Activated CD8-positive, alpha-beta T cell treated with anti-CD3 and anti-CD28 coated beads for 36 hours (primary cell): ENCODE measurements at regions not wholly inside any gene's neighbourhood (a gene's known extent, or its start where the extent isn't known, plus 50 kb on each side); places are given as distances from the start of the nearest gene placed in this dataset.
"Not testable (repeated sequence)": the region's sequence is repeated elsewhere in the genome, so short reads cannot be mapped to it uniquely, and the experiment has no call there.

Source experiments
- ATAC-seq: fragments of 200-7000 bp; cut with Tn5 transposase; one replicate; pipeline ENCODE4 v1.10.0; 2021; ENCODE audit warnings: mild to moderate bottlenecking, moderate library complexity
- CTCF ChIA-PET: fragments of 350-600 bp; sonication (Branson Sonifier 250); formaldehyde crosslinking; loops from one replicate; lab custom pipeline; 2021; ENCODE audit warnings: antibody characterized with exemption; lab: Charles Lee
- POLR2A ChIA-PET: fragments of 350-600 bp; sonication (Branson Sonifier 250); formaldehyde crosslinking; loops from one replicate; lab custom pipeline; 2021; ENCODE audit warnings: antibody characterized with exemption; lab: Charles Lee
- DNase-seq: peaks from one replicate; pipeline ENCODE4 v3.0.0-alpha.2; 2020
- H3K27ac Mint-ChIP-seq: one replicate; pipeline ENCODE4 v1.8.0; 2021; ENCODE audit warnings: mild to moderate bottlenecking, mixed read lengths
- H3K27me3 Mint-ChIP-seq: one replicate; pipeline ENCODE4 v1.8.0; 2021; ENCODE audit warnings: mixed read lengths
- H3K36me3 Mint-ChIP-seq: one replicate; pipeline ENCODE4 v1.8.0; 2021; ENCODE audit warnings: low read depth, mixed read lengths
- H3K4me1 Mint-ChIP-seq: one replicate; pipeline ENCODE4 v1.8.0; 2021; ENCODE audit warnings: low read depth, mixed read lengths
- H3K4me3 Mint-ChIP-seq: one replicate; pipeline ENCODE4 v1.8.0; 2021; ENCODE audit warnings: mild to moderate bottlenecking, moderate library complexity, mixed read lengths
- H3K9me3 Mint-ChIP-seq: one replicate; pipeline ENCODE4 v1.8.0; 2021; ENCODE audit warnings: mixed read lengths
- intact Hi-C: fragments of 100-400 bp; cut with micrococcal nuclease; formaldehyde crosslinking; loops from one replicate; pipeline ENCODE4 v1.10.0; 2022
- TF ChIP-seq, protein P1 (sequence below): fragments of 200-600 bp; IDR thresholded peaks from one replicate; pipeline ENCODE4 v1.8.0; 2022; ENCODE audit warnings: antibody characterized with exemption, mild to moderate bottlenecking

DNA sequence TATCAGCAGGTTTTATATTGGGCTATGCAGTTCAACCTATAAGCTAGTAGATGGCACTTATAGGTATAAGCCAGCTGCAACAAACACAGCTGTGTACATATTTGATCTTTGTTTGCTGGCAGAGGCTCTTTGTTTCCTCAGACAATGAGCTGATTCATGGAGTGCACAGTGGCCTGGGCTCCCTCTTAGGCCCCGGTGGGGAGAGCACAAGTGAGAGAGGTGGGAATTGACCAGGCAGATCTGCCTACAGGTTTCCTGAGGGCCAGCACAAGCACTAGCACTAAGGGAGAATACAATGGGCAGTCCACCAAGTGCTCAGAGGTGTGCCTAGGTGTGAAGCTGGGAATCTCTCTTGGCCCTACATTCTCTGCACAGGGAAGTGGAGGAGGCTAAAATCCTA lies 1390.7 kb downstream of the SLITRK5 start:
- no peak for ATAC-seq

GRCh38 chr13:89066868-89067466 lies 1395.8 kb downstream of the SLITRK5 start:
- H3K4me1 Mint-ChIP-seq: no peaks in the 10 kb centered on the region
- H3K9me3 Mint-ChIP-seq: peaks cover 1% of the 10 kb centered on the region
- H3K27me3 Mint-ChIP-seq: no peaks in the 10 kb centered on the region
- H3K27ac Mint-ChIP-seq: no peak overlapping the region
- intact Hi-C loops: no loop called here
- TF ChIP-seq, protein P1, sequence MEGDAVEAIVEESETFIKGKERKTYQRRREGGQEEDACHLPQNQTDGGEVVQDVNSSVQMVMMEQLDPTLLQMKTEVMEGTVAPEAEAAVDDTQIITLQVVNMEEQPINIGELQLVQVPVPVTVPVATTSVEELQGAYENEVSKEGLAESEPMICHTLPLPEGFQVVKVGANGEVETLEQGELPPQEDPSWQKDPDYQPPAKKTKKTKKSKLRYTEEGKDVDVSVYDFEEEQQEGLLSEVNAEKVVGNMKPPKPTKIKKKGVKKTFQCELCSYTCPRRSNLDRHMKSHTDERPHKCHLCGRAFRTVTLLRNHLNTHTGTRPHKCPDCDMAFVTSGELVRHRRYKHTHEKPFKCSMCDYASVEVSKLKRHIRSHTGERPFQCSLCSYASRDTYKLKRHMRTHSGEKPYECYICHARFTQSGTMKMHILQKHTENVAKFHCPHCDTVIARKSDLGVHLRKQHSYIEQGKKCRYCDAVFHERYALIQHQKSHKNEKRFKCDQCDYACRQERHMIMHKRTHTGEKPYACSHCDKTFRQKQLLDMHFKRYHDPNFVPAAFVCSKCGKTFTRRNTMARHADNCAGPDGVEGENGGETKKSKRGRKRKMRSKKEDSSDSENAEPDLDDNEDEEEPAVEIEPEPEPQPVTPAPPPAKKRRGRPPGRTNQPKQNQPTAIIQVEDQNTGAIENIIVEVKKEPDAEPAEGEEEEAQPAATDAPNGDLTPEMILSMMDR: peak; percentile 64
- CTCF ChIA-PET: interaction anchor here (0.6 to 1.6 kb wide), 2 partner anchors 9 to 1178 kb away, joined by 3 to 6 read pairs; no protein-coding TSS in a partner anchor
- DNase-seq (peak; percentile 24), ATAC-seq (no peak)
- no peaks in the 10 kb centered on the region for H3K36me3 Mint-ChIP-seq
- no peak overlapping the region for H3K4me3 Mint-ChIP-seq
- POLR2A ChIA-PET: no interaction called here

More for the DNA sequence above, 1390.7 kb downstream of the SLITRK5 start:
- intact Hi-C loops: no loop called here
- H3K4me3 Mint-ChIP-seq: no peak overlapping the region
- no peaks in the 10 kb centered on the region for H3K27me3 Mint-ChIP-seq
- H3K9me3 Mint-ChIP-seq: no peaks in the 10 kb centered on the region
- TF ChIP-seq, protein P1: no peak
- POLR2A ChIA-PET: no interaction called here
- H3K27ac Mint-ChIP-seq: no peak overlapping the region
- no peaks in the 10 kb centered on the region for H3K36me3 Mint-ChIP-seq
- CTCF ChIA-PET: no interaction called here
- no peaks in the 10 kb centered on the region for H3K4me1 Mint-ChIP-seq
- DNase-seq: no peak

- intact Hi-C loops: no loop called here
- TF ChIP-seq, protein P1: no peak
- H3K27me3 Mint-ChIP-seq: no peaks in the 10 kb centered on the region
- no peak for DNase-seq
- CTCF ChIA-PET: no interaction called here
- POLR2A ChIA-PET: no interaction called here
- peaks cover 3% of the 10 kb centered on the region for H3K9me3 Mint-ChIP-seq
- no peak overlapping the region for H3K27ac Mint-ChIP-seq
- H3K4me3 Mint-ChIP-seq: no peak overlapping the region
- no peak for ATAC-seq
- no peaks in the 10 kb centered on the region for H3K36me3 Mint-ChIP-seq
- no peaks in the 10 kb centered on the region for H3K4me1 Mint-ChIP-seq
Observed at GRCh38 chr13:89072979-89073378, 1401.8 kb downstream of the SLITRK5 start.

DNA sequence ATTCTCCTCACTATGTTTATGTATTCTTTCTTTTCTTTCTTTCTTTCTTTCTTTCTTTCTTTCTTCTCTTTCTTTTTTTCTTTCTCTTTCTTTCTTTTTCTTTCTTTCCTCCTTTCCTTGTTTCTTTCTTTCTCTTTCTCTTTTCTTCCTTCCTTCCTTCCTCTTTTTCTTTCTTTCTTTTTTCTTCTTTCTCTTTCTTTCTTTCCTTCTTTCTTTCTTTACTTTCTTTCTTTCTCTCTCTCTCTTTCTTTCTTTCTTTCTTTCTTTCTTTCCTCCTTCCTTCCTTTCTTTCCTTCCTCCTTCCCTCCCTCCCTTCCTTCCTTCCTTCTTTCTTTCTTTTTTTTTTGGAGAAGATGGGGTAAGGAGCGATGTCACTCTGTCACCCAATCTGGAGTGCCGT lies 1405.5 kb downstream of the SLITRK5 start:
- CTCF ChIA-PET: no interaction called here
- Mint-ChIP-seq H3K36me3 (no peaks in the 10 kb centered on the region), H3K27me3 (no peaks in the 10 kb centered on the region), H3K9me3 (peaks cover 4% of the 10 kb centered on the region), H3K27ac (no peak overlapping the region), H3K4me3 (no peak overlapping the region), H3K4me1 (no peaks in the 10 kb centered on the region)
- TF ChIP-seq, protein P1: no peak
- intact Hi-C loops: no loop called here
- ATAC-seq: no peak
- no peak for DNase-seq
- POLR2A ChIA-PET: no interaction called here

- CTCF ChIA-PET: no interaction called here
- DNase-seq (no peak), ATAC-seq (no peak)
- H3K4me3 Mint-ChIP-seq: no peak overlapping the region
- H3K27ac Mint-ChIP-seq: no peak overlapping the region
- POLR2A ChIA-PET: no interaction called here
- intact Hi-C loops: no loop called here
- peaks cover 6% of the 10 kb centered on the region for H3K9me3 Mint-ChIP-seq
- H3K27me3 Mint-ChIP-seq: no peaks in the 10 kb centered on the region
- H3K4me1 Mint-ChIP-seq: no peaks in the 10 kb centered on the region
- H3K36me3 Mint-ChIP-seq: no peaks in the 10 kb centered on the region
- TF ChIP-seq, protein P1: no peak
Observed at GRCh38 chr13:89082623-89083022, 1411.5 kb downstream of the SLITRK5 start.

DNA sequence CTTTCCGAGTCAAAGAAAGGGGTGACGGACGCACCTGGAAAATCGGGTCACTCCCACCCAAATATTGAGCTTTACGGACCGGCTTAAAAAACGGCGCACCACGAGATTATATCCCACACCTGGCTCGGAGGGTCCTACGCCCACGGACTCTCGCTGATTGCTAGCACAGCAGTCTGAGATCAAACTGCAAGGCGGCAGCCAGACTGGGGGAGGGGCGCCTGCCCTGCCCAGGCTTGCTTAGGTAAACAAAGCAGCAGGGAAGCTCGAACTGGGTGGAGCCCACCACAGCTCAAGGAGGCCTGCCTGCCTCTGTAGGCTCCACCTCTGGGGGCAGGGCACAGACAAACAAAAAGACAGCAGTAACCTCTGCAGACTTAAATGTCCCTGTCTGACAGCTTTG lies 1416.9 kb downstream of the SLITRK5 start:
- CTCF ChIA-PET, H3K9me3 Mint-ChIP-seq, intact Hi-C loops: not testable (repeated sequence)

More for the DNA sequence above, 1416.9 kb downstream of the SLITRK5 start:
- ATAC-seq, H3K4me1 Mint-ChIP-seq, DNase-seq, H3K27ac Mint-ChIP-seq, H3K36me3 Mint-ChIP-seq, H3K4me3 Mint-ChIP-seq, H3K27me3 Mint-ChIP-seq, POLR2A ChIA-PET: not testable (repeated sequence)
